ENCODE measurements at regions not wholly inside any gene's neighbourhood (a gene's known extent, or its start where the extent isn't known, plus 50 kb on each side); places are given as distances from the start of the nearest gene placed in this dataset.

GRCh38 chr5:4093970-4094369, 498.3 kb downstream of the IRX1 start (continued):
- TF ChIP-seq ZBTB6 (tag by site-specific recombination; IDR thresholded peaks at IDR 0.05) (no peak), ZNF362 (tag by site-specific recombination; IDR thresholded peaks at IDR 0.05) (no peak), ZNF768 (tag by site-specific recombination; IDR thresholded peaks at IDR 0.05) (no peak), YY2 (tag by site-specific recombination; IDR thresholded peaks at IDR 0.05) (no peak), ZNF792 (tag by site-specific recombination; IDR thresholded peaks at IDR 0.05) (no peak)
- TF ChIP-seq, protein P1, sequence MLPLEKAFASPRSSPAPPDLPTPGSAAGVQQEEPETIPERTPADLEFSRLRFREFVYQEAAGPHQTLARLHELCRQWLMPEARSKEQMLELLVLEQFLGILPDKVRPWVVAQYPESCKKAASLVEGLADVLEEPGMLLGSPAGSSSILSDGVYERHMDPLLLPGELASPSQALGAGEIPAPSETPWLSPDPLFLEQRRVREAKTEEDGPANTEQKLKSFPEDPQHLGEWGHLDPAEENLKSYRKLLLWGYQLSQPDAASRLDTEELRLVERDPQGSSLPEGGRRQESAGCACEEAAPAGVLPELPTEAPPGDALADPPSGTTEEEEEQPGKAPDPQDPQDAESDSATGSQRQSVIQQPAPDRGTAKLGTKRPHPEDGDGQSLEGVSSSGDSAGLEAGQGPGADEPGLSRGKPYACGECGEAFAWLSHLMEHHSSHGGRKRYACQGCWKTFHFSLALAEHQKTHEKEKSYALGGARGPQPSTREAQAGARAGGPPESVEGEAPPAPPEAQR (tag by site-specific recombination; IDR thresholded peaks at IDR 0.05), result no peak

DNA sequence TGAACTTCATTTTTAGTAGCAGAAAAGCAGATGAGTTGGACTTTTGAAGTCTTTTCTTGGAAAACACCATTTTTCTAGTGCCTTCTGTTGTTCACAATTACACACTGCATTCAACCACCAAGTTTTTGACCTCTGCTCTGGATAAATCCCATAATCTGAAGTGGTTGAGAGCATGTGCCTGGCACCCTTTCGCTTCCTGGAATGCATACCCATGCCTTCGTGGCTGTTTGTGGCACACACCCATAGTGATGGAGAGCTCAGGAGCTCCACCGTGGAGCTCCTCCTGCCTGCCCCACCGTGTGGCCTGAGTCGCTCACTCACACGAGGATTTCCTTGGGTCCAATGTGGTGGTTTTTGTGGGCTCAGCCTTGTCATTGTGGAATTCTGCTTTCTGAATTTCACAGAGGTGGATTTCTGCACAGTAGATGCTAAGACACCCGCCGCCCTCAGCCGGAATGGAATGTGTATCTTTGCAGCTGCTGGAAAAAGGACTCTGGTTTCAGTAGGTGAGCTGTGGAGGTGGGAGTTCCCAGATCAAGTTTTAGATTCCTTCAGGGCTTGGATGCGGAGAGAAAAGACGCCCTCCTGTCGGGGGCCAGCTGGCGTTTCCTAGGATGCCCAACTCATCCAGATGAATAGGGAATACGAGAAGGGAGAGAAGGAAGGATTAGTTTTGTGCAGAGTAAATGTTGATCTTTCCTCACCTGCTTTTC, 500.4 kb downstream of the IRX1 start:
- Histone ChIP-seq H3K27ac (ENCODE audit: extremely low read depth, low read depth, low read length) (no peak overlapping the region), H3K36me3 (ENCODE audit: control insufficient read depth in 2 of 2, insufficient read depth in 1 of 2, low read length in 2 of 2) (no peaks in the 10 kb centered on the region), H3K9me3 (ENCODE audit: control insufficient read depth, insufficient read depth, low read depth, low read length) (no peaks in the 10 kb centered on the region), H3K4me1 (ENCODE audit: control insufficient read depth, insufficient read depth, low read length) (no peaks in the 10 kb centered on the region), H3K4me3 (ENCODE audit: low read depth, low read length) (no peak overlapping the region)
- POLR2A ChIA-PET, result no interaction called here
- CTCF ChIA-PET, result no interaction called here
- TF ChIP-seq, protein P2, sequence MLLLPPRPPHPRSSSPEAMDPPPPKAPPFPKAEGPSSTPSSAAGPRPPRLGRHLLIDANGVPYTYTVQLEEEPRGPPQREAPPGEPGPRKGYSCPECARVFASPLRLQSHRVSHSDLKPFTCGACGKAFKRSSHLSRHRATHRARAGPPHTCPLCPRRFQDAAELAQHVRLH (tag by site-specific recombination; IDR thresholded peaks at IDR 0.05), result no peak
- TF ChIP-seq GLI4 (tag by site-specific recombination; IDR thresholded peaks at IDR 0.05) (no peak), ZNF704 (tag by site-specific recombination; IDR thresholded peaks at IDR 0.05) (no peak), ZNF558 (tag by site-specific recombination; IDR thresholded peaks at IDR 0.05) (no peak), HIC1 (tag by site-specific recombination; IDR thresholded peaks at IDR 0.05) (no peak), ZNF366 (tag by site-specific recombination; conservative IDR thresholded peaks at IDR 0.05) (no peak), ZFP69B (tag by site-specific recombination; IDR thresholded peaks at IDR 0.05) (no peak), ZNF202 (tag by site-specific recombination; IDR thresholded peaks at IDR 0.05; ENCODE audit: borderline replicate concordance) (no peak), YY1 (tag by site-specific recombination; IDR thresholded peaks at IDR 0.05) (no peak), ZNF24 (tag by site-specific recombination; IDR thresholded peaks at IDR 0.05) (no peak), ZBTB48 (tag by site-specific recombination; IDR thresholded peaks at IDR 0.05) (no peak)
- TF ChIP-seq, protein P3, sequence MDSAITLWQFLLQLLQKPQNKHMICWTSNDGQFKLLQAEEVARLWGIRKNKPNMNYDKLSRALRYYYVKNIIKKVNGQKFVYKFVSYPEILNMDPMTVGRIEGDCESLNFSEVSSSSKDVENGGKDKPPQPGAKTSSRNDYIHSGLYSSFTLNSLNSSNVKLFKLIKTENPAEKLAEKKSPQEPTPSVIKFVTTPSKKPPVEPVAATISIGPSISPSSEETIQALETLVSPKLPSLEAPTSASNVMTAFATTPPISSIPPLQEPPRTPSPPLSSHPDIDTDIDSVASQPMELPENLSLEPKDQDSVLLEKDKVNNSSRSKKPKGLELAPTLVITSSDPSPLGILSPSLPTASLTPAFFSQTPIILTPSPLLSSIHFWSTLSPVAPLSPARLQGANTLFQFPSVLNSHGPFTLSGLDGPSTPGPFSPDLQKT (IDR thresholded peaks at IDR 0.05; ENCODE audit: borderline replicate concordance, low read depth, low read length), result no peak
- TF ChIP-seq, protein P4, sequence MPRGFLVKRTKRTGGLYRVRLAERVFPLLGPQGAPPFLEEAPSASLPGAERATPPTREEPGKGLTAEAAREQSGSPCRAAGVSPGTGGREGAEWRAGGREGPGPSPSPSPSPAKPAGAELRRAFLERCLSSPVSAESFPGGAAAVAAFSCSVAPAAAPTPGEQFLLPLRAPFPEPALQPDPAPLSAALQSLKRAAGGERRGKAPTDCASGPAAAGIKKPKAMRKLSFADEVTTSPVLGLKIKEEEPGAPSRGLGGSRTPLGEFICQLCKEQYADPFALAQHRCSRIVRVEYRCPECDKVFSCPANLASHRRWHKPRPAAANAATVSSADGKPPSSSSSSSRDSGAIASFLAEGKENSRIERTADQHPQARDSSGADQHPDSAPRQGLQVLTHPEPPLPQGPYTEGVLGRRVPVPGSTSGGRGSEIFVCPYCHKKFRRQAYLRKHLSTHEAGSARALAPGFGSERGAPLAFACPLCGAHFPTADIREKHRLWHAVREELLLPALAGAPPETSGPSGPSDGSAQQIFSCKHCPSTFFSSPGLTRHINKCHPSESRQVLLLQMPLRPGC (tag by site-specific recombination; IDR thresholded peaks at IDR 0.05), result no peak
- TF ChIP-seq, protein P5, sequence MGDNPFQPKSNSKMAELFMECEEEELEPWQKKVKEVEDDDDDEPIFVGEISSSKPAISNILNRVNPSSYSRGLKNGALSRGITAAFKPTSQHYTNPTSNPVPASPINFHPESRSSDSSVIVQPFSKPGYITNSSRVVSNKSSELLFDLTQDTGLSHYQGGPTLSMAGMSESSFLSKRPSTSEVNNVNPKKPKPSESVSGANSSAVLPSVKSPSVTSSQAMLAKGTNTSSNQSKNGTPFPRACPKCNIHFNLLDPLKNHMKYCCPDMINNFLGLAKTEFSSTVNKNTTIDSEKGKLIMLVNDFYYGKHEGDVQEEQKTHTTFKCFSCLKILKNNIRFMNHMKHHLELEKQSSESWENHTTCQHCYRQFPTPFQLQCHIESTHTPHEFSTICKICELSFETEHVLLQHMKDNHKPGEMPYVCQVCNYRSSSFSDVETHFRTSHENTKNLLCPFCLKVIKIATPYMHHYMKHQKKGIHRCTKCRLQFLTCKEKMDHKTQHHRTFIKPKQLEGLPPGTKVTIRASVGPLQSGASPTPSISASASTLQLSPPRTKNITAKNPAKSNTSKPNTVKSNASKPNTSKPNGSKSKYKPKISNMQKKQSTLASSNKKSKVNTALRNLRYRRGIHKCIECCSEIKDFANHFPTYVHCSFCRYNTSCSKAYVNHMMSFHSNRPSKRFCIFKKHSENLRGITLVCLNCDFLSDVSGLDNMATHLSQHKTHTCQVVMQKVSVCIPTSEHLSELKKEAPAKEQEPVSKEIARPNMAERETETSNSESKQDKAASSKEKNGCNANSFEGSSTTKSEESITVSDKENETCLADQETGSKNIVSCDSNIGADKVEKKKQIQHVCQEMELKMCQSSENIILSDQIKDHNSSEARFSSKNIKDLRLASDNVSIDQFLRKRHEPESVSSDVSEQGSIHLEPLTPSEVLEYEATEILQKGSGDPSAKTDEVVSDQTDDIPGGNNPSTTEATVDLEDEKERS (tag by site-specific recombination; IDR thresholded peaks at IDR 0.05), result no peak
